Rectal smooth muscle tissue (tissue), 1 donor: ENCODE measurements at regions not wholly inside any gene's neighbourhood (a gene's known extent, or its start where the extent isn't known, plus 50 kb on each side); places are given as distances from the start of the nearest gene placed in this dataset.
"Not testable (repeated sequence)": the region's sequence is repeated elsewhere in the genome, so short reads cannot be mapped to it uniquely, and the experiment has no call there.

Experiments
- H3K27ac ChIP-seq: one replicate; pipeline ENCODE4 v1.7.0; 2013; ENCODE audit warnings: low read depth, low read length, inconsistent platforms
- H3K27me3 ChIP-seq: one replicate; pipeline ENCODE4 v1.7.0; 2013; ENCODE audit warnings: low read length; ENCODE audit not compliant: control insufficient read depth, insufficient read depth
- H3K36me3 ChIP-seq: one replicate; pipeline ENCODE4 v1.7.0; 2013; ENCODE audit warnings: low read length; ENCODE audit not compliant: control insufficient read depth, insufficient read depth
- H3K4me1 ChIP-seq: one replicate; pipeline ENCODE4 v1.7.0; 2013; ENCODE audit warnings: low read length; ENCODE audit not compliant: control insufficient read depth, insufficient read depth
- H3K4me3 ChIP-seq: one replicate; pipeline ENCODE4 v1.7.0; 2013; ENCODE audit warnings: low read length
- H3K9ac ChIP-seq: one replicate; pipeline ENCODE4 v1.7.0; 2013; ENCODE audit warnings: low read length

- Histone ChIP-seq H3K4me3 (no peak overlapping the region), H3K27ac (no peak overlapping the region), H3K36me3 (no peaks in the 10 kb centered on the region)
These were observed 1977.2 kb downstream of the PCDH7 start for GRCh38 chr4:32697281-32697814.

DNA sequence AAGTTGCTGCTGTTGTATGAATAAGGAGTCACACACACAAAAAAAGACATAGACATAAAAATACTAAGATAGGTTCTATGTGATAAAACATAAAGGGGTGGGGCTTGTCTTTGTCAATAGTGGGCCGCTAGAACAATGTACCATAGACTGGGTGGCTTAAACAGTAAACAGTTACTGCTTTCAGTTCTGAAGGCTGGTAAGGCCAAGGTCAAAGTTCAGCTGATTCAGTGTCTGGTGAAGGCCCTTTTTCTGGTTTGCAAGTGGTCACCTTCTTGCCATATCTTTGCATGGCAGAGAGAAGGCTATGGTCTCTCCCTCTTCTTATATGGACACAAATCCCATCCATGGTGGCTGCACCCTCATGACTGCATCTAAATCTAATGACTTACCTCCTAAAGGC lies 1980.7 kb downstream of the PCDH7 start:
- no peaks in the 10 kb centered on the region for H3K4me1 ChIP-seq
- no peaks in the 10 kb centered on the region for H3K36me3 ChIP-seq
- no peak overlapping the region for H3K9ac ChIP-seq
- H3K27ac ChIP-seq, result no peak overlapping the region
- H3K27me3 ChIP-seq, result no peaks in the 10 kb centered on the region
- H3K4me3 ChIP-seq, result no peak overlapping the region

More at GRCh38 chr4:32697281-32697814, 1977.2 kb downstream of the PCDH7 start:
- no peaks in the 10 kb centered on the region for H3K4me1 ChIP-seq
- no peaks in the 10 kb centered on the region for H3K27me3 ChIP-seq
- H3K9ac ChIP-seq, result no peak overlapping the region

DNA sequence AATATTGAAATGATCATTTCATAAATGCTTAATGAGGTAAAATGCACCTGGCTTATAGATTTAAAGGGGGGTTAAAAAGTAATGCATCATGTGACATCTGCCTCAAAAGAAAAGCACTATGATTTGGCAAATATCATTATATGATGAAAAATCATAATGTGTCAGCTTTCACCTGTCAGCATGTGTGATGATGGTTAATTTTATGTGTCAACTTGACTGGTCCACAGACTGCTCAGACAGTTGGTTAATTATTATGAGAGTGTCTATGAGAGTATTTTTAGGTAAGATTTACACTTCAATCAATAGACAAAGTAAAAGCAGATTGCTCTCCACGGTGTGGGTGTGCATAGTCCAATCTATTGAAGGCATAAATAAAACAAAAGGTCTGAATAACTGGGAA lies 1986.7 kb downstream of the PCDH7 start:
- Histone ChIP-seq H3K27ac (no peak overlapping the region), H3K4me3 (no peak overlapping the region), H3K36me3 (no peaks in the 10 kb centered on the region), H3K9ac (no peak overlapping the region), H3K4me1 (no peaks in the 10 kb centered on the region), H3K27me3 (no peaks in the 10 kb centered on the region)

DNA sequence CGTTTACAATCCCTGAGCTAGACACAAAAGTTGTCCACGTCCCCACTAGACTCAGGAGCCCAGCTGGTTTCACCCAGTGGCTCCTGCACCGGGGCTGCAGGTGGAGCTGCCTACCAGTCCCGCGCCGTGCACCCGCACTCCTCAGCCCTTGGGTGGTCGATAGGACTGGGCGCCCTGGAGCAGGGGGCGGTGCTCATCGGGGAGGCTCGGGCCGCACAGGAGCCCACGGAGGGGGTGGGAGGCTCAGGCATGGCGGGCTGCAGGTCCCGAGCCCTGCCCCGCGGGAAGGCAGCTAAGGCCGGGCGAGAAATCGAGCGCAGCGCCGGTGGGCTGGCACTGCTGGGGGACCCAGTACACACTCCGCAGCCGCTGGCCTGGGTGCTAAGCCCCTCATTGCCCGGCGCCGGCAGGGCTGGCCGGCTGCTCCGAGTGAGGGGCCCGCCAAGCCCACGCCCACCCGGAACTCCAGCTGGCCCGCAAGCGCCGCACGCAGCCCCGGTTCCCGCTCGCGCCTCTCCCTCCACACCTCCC lies 1996.0 kb downstream of the PCDH7 start:
- H3K4me3 ChIP-seq, H3K36me3 ChIP-seq: not testable (repeated sequence)

DNA sequence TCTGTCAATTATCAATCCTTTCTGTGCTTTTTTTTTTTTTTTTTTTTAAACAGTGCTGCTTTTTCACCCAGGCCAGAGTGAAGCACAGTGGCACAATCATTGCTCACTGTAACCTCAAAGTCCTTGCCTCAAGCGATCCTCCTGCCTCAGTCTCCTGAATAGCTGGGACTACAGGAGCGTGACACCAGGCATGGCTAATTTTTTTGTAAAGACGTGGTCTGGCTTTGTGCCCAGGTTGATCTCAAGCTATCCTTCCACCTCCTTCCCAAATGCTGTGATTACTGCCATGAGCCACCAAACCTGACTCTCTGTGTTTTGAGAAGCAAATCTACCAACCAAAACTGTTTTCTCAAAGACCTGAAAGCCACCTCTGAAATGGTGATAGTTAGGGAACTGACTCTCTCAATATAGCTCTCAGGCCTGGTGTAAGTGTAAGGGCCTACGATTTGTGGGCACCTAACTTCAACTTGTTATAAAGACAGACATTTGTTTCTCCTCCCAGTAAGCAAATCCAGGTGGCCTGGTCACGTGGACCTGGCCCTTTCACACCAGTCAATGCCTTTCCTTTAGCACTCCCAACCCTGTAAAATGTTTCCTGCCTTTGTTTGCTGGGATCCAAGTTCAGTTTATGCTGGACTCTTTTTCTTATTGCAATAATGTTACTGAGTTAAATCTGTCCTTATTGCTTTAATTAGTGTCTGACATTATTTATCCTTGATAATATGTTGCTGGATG lies 2015.9 kb downstream of the PCDH7 start:
- H3K27me3 ChIP-seq, result no peaks in the 10 kb centered on the region

More for the DNA sequence above, 1996.0 kb downstream of the PCDH7 start:
- not testable (repeated sequence) for H3K27ac ChIP-seq, H3K9ac ChIP-seq, H3K27me3 ChIP-seq, H3K4me1 ChIP-seq

DNA sequence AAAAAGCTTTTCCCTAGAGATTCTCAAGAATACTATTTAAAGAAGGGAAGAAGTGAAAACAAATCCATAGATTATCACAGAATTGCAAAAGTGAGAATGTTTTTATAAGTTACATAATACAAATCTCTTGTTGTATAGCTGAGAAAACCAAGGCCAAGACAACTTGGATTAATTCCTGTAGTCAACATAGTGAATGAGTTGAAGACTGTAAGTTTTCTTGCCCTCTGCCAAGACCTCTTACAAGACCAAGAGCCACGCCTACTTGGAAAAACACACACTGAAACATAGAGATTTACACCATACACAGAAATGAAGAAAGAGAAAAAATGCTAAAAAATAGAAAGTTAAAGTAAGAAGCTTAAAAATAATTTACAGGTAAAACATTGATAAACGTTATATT lies 2024.0 kb downstream of the PCDH7 start:
- Histone ChIP-seq H3K9ac (no peak overlapping the region), H3K27ac (no peak overlapping the region), H3K4me3 (no peak overlapping the region), H3K27me3 (no peaks in the 10 kb centered on the region), H3K4me1 (no peaks in the 10 kb centered on the region), H3K36me3 (no peaks in the 10 kb centered on the region)

More for the DNA sequence above, 2015.9 kb downstream of the PCDH7 start:
- Histone ChIP-seq H3K9ac (no peak overlapping the region), H3K4me1 (no peaks in the 10 kb centered on the region), H3K27ac (no peak overlapping the region), H3K36me3 (no peaks in the 10 kb centered on the region), H3K4me3 (no peak overlapping the region)

- Histone ChIP-seq H3K9ac (no peak overlapping the region), H3K27ac (no peak overlapping the region), H3K4me3 (no peak overlapping the region), H3K27me3 (no peaks in the 10 kb centered on the region), H3K4me1 (no peaks in the 10 kb centered on the region), H3K36me3 (no peaks in the 10 kb centered on the region)
These were observed 2025.2 kb downstream of the PCDH7 start for GRCh38 chr4:32745351-32745750.

DNA sequence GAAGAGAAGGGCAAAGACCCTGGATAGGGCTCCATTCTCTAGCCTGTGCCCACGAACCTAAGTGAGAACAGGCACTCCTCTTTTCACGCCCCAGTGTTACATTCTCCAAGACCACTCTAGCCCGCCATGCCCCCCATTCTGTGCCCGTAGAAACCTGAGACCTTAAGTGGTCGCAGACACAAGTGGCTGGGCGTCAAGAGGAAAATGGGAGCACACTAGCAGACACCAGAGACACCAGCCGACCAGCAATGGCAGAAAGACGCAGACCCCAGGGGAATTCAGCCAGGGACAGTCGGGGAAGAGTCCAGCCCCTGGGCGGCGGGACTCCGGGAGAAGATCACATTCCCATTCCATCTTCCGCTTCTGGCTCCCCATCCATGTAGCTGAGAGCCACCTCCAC lies 2027.9 kb downstream of the PCDH7 start:
- no peak overlapping the region for H3K9ac ChIP-seq
- H3K27me3 ChIP-seq, result no peaks in the 10 kb centered on the region
- H3K4me1 ChIP-seq, result no peaks in the 10 kb centered on the region
- H3K36me3 ChIP-seq, result no peaks in the 10 kb centered on the region
- no peak overlapping the region for H3K27ac ChIP-seq
- H3K4me3 ChIP-seq, result no peak overlapping the region

DNA sequence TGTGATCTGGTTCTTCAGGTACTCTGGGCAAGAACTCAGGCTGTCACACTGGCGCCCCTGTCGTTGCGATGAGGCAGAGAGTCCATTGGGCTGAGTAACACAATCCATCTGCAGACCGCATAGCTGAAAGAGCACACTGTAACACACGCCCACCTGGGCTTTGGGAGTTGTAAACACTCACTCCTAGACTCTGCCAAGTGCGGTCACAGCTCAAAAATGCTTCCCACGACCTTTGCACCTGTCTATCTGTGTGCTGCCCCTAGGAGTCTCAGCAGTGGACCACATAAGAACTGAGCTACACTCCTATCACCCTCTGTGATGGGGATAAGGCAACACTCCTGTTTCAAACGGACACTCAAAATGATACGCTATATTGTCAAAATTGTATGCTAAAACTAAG lies 2028.3 kb downstream of the PCDH7 start:
- no peaks in the 10 kb centered on the region for H3K36me3 ChIP-seq
- no peak overlapping the region for H3K4me3 ChIP-seq
- no peak overlapping the region for H3K9ac ChIP-seq
- no peaks in the 10 kb centered on the region for H3K4me1 ChIP-seq
- H3K27ac ChIP-seq, result no peak overlapping the region
- H3K27me3 ChIP-seq, result no peaks in the 10 kb centered on the region

DNA sequence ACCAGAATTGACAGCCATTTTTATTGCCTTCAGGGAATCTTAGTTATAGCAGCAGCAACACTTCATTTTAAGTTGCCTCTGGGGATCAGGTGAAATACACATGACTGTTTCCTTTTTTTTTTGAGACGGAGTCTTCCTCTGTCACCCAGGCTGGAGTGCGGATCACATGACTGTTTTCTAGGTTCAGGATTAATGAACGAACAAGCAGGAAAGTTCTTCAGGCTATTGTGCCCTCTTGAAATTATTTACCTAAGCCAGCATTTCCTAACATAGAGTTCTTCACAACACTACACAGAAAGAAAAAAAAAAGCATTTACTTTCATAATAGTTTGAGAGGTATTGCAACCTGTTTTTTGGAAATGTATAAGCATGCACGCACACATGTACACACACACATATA lies 2032.8 kb downstream of the PCDH7 start:
- Histone ChIP-seq H3K9ac (no peak overlapping the region), H3K36me3 (no peaks in the 10 kb centered on the region), H3K4me1 (no peaks in the 10 kb centered on the region), H3K27ac (no peak overlapping the region), H3K27me3 (no peaks in the 10 kb centered on the region), H3K4me3 (no peak overlapping the region)

DNA sequence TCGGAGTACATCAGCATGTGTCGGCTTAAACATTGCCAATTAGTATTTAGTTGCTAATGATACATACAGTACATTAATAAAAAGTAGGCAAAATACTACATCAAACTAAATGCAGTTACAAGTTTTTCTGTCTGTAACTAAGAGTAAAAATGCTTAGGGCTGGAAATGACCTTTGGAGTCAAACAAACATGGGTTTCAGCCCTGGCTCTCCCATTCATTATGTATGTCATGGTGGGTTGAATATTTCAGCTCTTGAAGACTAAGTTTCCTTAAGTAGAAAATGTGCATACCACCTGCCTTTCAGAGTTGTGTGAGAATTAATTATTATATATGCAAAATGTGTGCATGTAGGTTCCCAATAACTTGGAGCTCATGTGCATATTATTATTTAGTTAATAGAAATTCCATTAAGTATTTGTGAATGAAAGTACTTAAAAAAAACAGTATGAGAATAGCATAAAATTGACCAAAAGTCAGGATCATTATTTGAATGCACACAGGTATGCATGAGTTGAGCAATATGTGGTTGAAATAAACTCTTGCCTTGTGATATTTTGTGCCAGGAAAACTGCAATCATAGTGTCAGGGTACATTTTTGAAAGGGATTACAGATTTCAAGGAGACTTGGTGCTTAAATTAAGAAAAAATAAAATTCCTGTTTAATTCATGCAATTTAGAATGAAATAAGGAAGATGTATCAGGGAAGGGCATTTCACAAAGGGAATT lies 2048.7 kb downstream of the PCDH7 start:
- Histone ChIP-seq H3K4me1 (no peaks in the 10 kb centered on the region), H3K9ac (no peak overlapping the region), H3K27me3 (no peaks in the 10 kb centered on the region), H3K27ac (no peak overlapping the region), H3K36me3 (no peaks in the 10 kb centered on the region), H3K4me3 (no peak overlapping the region)

GRCh38 chr4:32771491-32771890 lies 2051.3 kb downstream of the PCDH7 start:
- no peaks in the 10 kb centered on the region for H3K36me3 ChIP-seq
- no peak overlapping the region for H3K27ac ChIP-seq
- H3K4me1 ChIP-seq, result no peaks in the 10 kb centered on the region
- no peaks in the 10 kb centered on the region for H3K27me3 ChIP-seq
- H3K4me3 ChIP-seq, result no peak overlapping the region
- no peak overlapping the region for H3K9ac ChIP-seq
